ENCODE measurements at regions not wholly inside any gene's neighbourhood (a gene's known extent, or its start where the extent isn't known, plus 50 kb on each side); places are given as distances from the start of the nearest gene placed in this dataset.

DNA sequence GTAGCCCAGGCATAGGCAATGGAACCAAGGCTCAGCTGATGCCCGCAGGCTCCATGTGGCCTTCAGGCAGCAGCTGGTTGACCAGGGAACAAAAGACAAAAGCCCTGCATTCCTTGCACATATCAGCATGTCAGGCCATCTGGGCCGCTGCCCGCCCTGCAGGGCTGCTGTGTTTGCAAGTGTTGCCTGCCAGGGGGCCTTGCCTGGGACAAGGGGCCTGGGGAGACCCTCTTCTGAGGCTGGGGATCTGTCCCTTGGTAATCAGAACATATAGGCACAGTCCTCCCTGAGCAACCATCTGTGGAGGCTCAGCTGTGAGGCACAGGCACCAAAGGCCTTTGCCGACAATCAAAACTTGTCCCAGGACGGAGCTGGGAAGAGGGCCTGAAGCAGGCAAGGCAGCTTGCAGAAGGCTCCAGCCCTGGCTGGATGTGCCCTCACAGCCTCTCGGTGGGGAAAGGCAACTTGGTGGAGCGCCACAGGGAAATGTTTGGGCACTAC, 138.2 kb downstream of the TPRA1 start:
- TF ChIP-seq CTBP1 (IDR thresholded peaks at IDR 0.05; ENCODE audit: borderline replicate concordance) = no peak
- TF ChIP-seq ZNF384 (IDR thresholded peaks at IDR 0.05) = no peak
- TF ChIP-seq FOXM1 (IDR thresholded peaks at IDR 0.05; ENCODE audit: borderline replicate concordance) = no peak
- TF ChIP-seq, protein P1, sequence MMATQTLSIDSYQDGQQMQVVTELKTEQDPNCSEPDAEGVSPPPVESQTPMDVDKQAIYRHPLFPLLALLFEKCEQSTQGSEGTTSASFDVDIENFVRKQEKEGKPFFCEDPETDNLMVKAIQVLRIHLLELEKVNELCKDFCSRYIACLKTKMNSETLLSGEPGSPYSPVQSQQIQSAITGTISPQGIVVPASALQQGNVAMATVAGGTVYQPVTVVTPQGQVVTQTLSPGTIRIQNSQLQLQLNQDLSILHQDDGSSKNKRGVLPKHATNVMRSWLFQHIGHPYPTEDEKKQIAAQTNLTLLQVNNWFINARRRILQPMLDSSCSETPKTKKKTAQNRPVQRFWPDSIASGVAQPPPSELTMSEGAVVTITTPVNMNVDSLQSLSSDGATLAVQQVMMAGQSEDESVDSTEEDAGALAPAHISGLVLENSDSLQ (IDR thresholded peaks at IDR 0.05) = no peak
- no peak for TF ChIP-seq LEF1 (IDR thresholded peaks at IDR 0.05; ENCODE audit: borderline replicate concordance)
- TF ChIP-seq TARDBP (IDR thresholded peaks at IDR 0.05) = no peak
- no peak for TF ChIP-seq FOXK2 (IDR thresholded peaks at IDR 0.05)
- no peak for TF ChIP-seq HDGF (IDR thresholded peaks at IDR 0.05; ENCODE audit: borderline replicate concordance)
- no peak for TF ChIP-seq SUZ12 (IDR thresholded peaks at IDR 0.05)
- ChIA-PET POLR2A (no interaction called here), CTCF (no interaction called here)
- DNase-seq (ENCODE audit: extremely low spot score) = no peak

DNA sequence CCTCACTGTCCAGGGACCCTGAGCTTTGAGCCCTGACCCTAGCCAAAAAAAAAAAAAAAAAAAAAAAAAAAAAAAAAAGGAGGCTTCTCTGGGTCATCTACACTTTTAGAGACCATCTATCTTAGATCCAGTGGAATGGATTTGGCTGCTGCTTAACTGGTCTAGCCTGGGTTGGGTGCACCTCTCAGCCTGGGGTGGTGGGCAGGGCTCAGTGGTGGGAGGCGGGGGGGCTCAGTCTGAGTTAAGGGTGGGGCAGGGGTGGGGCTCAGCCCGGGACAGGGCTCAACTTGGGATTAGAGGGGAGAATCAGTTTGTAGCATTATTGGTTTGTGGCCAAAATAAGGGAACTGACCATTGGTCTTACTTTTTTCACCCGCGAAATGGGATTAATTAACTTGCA, 139.2 kb downstream of the TPRA1 start:
- DNase-seq (ENCODE audit: extremely low spot score) = no peak
- CTCF ChIA-PET = interaction anchor here (0.6 kb wide), 1 partner anchor 14 kb away, joined by 4 read pairs; no protein-coding TSS in a partner anchor
- POLR2A ChIA-PET = no interaction called here
- no peak for TF ChIP-seq BHLHE40 (IDR thresholded peaks at IDR 0.05; ENCODE audit: borderline replicate concordance)

DNA sequence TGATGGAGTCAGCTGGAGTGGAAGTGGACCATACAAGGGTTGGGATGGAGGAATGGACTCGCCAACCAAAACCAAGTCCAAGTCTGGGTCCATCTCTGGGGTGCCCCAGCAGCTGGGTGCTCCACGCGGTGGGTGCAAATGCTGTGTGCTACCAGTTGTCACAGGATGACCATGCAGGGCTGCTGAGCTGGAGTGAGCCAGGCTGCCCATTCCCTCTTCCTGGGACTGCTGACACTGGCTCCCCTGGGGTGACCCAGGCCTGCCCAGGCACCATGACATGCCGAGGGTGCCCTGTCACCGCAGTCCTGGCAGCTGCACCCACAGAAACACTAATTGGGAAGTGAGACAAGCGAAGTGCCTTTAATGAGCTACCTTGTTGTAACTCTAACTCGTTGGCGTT, 140.2 kb downstream of the TPRA1 start:
- TF ChIP-seq LEF1 (IDR thresholded peaks at IDR 0.05; ENCODE audit: borderline replicate concordance) = no peak
- no peak for TF ChIP-seq FOXM1 (IDR thresholded peaks at IDR 0.05; ENCODE audit: borderline replicate concordance)
- TF ChIP-seq, protein P1 (IDR thresholded peaks at IDR 0.05) = no peak
- TF ChIP-seq ELF4 (IDR thresholded peaks at IDR 0.05) = no peak
- no peak for TF ChIP-seq ARNT (IDR thresholded peaks at IDR 0.05)
- TF ChIP-seq NFRKB (IDR thresholded peaks at IDR 0.05) = no peak
- TF ChIP-seq HDGF (IDR thresholded peaks at IDR 0.05; ENCODE audit: borderline replicate concordance) = no peak
- no peak for TF ChIP-seq FOXA1 (IDR thresholded peaks at IDR 0.05)
- no peak for TF ChIP-seq TARDBP (IDR thresholded peaks at IDR 0.05)
- no peak for TF ChIP-seq FOXK2 (IDR thresholded peaks at IDR 0.05)
- TF ChIP-seq L3MBTL2 (conservative IDR thresholded peaks at IDR 0.05) = no peak
- no peak for TF ChIP-seq CTBP1 (IDR thresholded peaks at IDR 0.05; ENCODE audit: borderline replicate concordance)
- DNase-seq (ENCODE audit: extremely low spot score) = no peak
- ChIA-PET CTCF (no interaction called here), POLR2A (no interaction called here)

DNA sequence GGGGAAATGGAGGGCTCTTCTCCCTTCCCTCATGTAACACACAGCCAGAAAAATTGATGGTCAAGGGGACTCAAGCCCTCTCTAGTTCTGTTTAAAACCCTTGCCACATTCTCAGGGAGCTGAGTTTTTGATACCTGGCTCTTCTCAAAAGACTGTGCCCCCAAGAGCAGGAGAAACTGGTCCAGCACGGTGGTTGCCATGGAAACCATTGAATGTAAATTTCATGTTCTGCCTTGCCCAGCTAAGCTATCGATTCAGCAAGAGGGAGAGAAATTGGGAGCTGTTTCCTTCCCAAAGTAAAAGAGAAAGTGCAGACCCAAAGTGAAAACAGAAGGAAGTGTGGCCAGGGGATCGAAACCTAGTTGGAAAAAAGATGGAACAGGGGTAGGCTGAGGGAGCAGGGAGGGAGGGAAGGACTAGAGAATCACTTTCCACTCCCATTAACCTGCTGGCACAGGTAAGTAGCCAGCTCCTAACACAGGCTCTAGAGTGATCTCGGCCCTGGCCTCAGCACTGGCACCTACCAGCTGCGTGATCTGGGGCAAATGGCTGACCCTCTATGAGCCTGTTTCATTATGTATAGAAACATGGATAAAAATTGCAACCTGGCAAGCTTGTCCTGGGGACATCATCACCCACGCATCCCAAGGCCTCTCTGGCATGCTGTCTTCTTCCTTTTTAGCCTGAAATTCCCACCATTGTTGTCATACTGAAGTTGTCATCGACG, 140.9 kb downstream of the TPRA1 start:
- CTCF ChIA-PET = no interaction called here

DNA sequence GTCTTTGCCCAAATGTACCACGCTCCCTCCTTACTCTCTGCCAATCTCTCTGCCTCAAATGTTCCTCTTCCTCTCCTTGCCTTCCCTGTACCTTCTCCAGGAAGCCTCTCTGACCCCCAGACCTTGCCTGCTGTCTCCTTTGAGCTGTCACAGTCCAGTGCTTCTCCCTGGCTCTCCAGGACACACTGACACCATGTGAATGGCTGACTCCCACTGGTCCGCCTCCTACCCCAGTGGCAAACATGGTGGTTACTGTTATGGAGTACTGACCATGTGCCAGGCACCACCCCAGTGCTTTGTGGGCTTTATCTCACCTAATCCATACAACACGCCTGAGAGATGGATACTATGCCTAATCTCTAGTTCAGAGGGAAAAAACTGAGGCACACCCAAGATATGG, 141.9 kb downstream of the TPRA1 start:
- TF ChIP-seq CTBP1 (IDR thresholded peaks at IDR 0.05; ENCODE audit: borderline replicate concordance) (no peak), HDGF (IDR thresholded peaks at IDR 0.05; ENCODE audit: borderline replicate concordance) (no peak), FOXA1 (IDR thresholded peaks at IDR 0.05) (no peak), BHLHE40 (IDR thresholded peaks at IDR 0.05; ENCODE audit: borderline replicate concordance) (no peak), SP1 (IDR thresholded peaks at IDR 0.05) (no peak), FOXM1 (IDR thresholded peaks at IDR 0.05; ENCODE audit: borderline replicate concordance) (no peak)
- TF ChIP-seq, protein P1 (IDR thresholded peaks at IDR 0.05) = no peak
- POLR2A ChIA-PET = no interaction called here
- DNase-seq (ENCODE audit: extremely low spot score) = no peak
- CTCF ChIA-PET = no interaction called here

More for the DNA sequence above, 140.9 kb downstream of the TPRA1 start:
- TF ChIP-seq ELF4 (IDR thresholded peaks at IDR 0.05) (no peak), L3MBTL2 (conservative IDR thresholded peaks at IDR 0.05) (no peak), FOXM1 (IDR thresholded peaks at IDR 0.05; ENCODE audit: borderline replicate concordance) (no peak), ZNF384 (IDR thresholded peaks at IDR 0.05) (no peak), TARDBP (IDR thresholded peaks at IDR 0.05) (no peak), LEF1 (IDR thresholded peaks at IDR 0.05; ENCODE audit: borderline replicate concordance) (no peak), FOXK2 (IDR thresholded peaks at IDR 0.05) (no peak), NFRKB (IDR thresholded peaks at IDR 0.05) (no peak), HDGF (IDR thresholded peaks at IDR 0.05; ENCODE audit: borderline replicate concordance) (no peak), SP1 (IDR thresholded peaks at IDR 0.05) (no peak), BHLHE40 (IDR thresholded peaks at IDR 0.05; ENCODE audit: borderline replicate concordance) (no peak)
- TF ChIP-seq, protein P1 (IDR thresholded peaks at IDR 0.05) = no peak
- DNase-seq (ENCODE audit: extremely low spot score) = no peak
- POLR2A ChIA-PET = no interaction called here

DNA sequence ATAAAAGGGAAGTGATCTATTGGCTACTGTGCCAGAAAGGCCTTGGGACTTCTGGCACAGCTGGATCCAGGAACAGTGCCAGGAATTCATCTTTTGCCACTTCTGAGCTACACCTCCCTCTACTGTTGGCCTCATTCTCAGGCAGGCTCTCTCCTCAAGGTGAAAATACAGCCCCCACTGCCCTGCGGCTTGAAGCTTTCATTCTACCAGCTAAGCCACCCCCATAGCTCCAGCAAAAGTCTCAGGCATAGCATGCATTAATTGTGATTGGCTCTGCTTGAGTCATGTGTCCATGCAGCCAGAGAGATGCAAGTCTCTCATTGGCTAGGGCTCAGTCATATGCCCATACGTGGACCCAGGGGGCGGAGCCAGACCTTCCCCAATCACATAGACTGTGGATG, 142.4 kb downstream of the TPRA1 start:
- CTCF ChIA-PET = no interaction called here
- POLR2A ChIA-PET = no interaction called here
- TF ChIP-seq ELF4 (IDR thresholded peaks at IDR 0.05) = no peak
- TF ChIP-seq L3MBTL2 (conservative IDR thresholded peaks at IDR 0.05) = no peak
- no peak for TF ChIP-seq FOXK2 (IDR thresholded peaks at IDR 0.05)
- no peak for TF ChIP-seq LEF1 (IDR thresholded peaks at IDR 0.05; ENCODE audit: borderline replicate concordance)
- TF ChIP-seq ARNT (IDR thresholded peaks at IDR 0.05) = no peak
- TF ChIP-seq TARDBP (IDR thresholded peaks at IDR 0.05) = no peak
- TF ChIP-seq, protein P1 (IDR thresholded peaks at IDR 0.05) = no peak
- no peak for TF ChIP-seq HDGF (IDR thresholded peaks at IDR 0.05; ENCODE audit: borderline replicate concordance)
- TF ChIP-seq FOXA1 (IDR thresholded peaks at IDR 0.05) = no peak
- TF ChIP-seq CTBP1 (IDR thresholded peaks at IDR 0.05; ENCODE audit: borderline replicate concordance) = no peak
- no peak for TF ChIP-seq FOXM1 (IDR thresholded peaks at IDR 0.05; ENCODE audit: borderline replicate concordance)
- TF ChIP-seq NFRKB (IDR thresholded peaks at IDR 0.05) = no peak
- no peak for TF ChIP-seq BHLHE40 (IDR thresholded peaks at IDR 0.05; ENCODE audit: borderline replicate concordance)
- TF ChIP-seq SUZ12 (IDR thresholded peaks at IDR 0.05) = no peak
- DNase-seq (ENCODE audit: extremely low spot score) = no peak

Measured in HEK293T (cell line).